Fibroblast of lung (primary cell): ENCODE measurements at regions not wholly inside any gene's neighbourhood (a gene's known extent, or its start where the extent isn't known, plus 50 kb on each side); places are given as distances from the start of the nearest gene placed in this dataset.
"Not testable (repeated sequence)": the region's sequence is repeated elsewhere in the genome, so short reads cannot be mapped to it uniquely, and the experiment has no call there.

Experiments used
- EZH2 ChIP-seq: IDR thresholded peaks from 2 replicates; pipeline ENCODE4 v1.5.1; 2012; ENCODE audit warnings: low read length, control low read depth, mild to moderate bottlenecking; ENCODE audit errors: missing control alignments
- TF ChIP-seq, protein P1 (sequence below), 2 donors: IDR thresholded peaks in 1 of 2; conservative IDR thresholded peaks in 1 of 2; 1 replicate in 1 of 2; 2 replicates in 1 of 2; pipeline ENCODE4 v1.5.1; 2011 to 2012; ENCODE audit warnings: low read length in 2 of 2, control low read depth in 1 of 2, inconsistent platforms in 1 of 2, low read depth in 1 of 2, mild to moderate bottlenecking in 1 of 2

DNA sequence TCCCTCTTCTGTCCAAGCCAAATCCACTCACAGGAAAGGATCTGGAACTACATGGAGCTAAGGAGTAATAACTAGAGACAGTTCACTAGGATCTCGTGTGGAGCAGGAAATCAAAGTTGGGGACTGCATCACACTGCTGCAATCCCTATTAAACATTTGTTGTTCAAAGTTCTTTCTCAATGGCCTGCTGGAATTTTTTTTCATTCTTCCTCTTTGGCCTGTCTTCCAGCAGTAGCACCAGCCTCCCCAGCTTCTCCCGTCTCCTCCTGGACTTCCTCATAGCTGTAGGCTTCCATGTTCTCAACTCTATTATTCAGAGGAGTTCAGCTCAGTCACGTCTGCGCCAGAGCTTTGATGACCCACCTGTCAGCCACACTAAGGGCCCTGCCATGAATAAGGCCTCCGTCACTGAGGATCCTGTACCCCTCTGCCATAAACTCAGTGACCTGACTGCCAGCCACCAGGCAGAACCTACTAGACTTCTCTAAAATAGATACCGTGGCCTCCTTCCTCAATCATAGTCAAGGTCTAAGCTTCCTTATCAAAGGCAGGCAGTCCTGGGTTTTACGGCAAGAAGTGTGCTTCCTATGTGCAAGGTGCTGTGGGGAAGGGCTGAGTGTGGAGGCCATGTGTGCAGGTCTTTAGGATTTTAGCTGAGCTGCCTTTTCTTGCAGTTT, 60.9 kb upstream of the PLGLB2 start:
- not testable (repeated sequence) for TF ChIP-seq EZH2
- TF ChIP-seq, protein P1, sequence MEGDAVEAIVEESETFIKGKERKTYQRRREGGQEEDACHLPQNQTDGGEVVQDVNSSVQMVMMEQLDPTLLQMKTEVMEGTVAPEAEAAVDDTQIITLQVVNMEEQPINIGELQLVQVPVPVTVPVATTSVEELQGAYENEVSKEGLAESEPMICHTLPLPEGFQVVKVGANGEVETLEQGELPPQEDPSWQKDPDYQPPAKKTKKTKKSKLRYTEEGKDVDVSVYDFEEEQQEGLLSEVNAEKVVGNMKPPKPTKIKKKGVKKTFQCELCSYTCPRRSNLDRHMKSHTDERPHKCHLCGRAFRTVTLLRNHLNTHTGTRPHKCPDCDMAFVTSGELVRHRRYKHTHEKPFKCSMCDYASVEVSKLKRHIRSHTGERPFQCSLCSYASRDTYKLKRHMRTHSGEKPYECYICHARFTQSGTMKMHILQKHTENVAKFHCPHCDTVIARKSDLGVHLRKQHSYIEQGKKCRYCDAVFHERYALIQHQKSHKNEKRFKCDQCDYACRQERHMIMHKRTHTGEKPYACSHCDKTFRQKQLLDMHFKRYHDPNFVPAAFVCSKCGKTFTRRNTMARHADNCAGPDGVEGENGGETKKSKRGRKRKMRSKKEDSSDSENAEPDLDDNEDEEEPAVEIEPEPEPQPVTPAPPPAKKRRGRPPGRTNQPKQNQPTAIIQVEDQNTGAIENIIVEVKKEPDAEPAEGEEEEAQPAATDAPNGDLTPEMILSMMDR (conservative IDR thresholded peaks at IDR 0.05 in 1 of 2, IDR thresholded peaks at IDR 0.05 in 1 of 2; ENCODE audit: low read depth in 1 of 2, low read length in 2 of 2) = not testable (repeated sequence)
